ENCODE measurements at regions not wholly inside any gene's neighbourhood (a gene's known extent, or its start where the extent isn't known, plus 50 kb on each side); places are given as distances from the start of the nearest gene placed in this dataset.

DNA sequence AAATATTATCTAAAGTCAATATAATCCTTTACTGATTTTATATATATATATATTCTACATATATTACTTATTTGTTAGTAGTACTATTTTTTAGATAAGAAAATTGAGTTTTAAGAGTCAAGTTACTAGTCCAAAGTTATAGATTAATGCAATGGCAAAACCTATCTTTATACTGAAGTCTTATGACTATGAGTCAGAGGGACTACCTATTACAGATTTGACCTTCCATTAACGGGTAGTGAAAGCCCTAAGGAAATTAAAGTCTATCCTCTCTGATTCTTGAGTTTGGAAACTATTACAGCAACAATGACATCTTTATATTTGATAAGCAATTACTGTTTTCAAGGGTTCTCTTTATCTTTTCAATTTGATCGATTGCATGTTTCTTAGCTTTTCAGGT, 315.8 kb downstream of the CASP12 start:
- TF ChIP-seq, protein P1, sequence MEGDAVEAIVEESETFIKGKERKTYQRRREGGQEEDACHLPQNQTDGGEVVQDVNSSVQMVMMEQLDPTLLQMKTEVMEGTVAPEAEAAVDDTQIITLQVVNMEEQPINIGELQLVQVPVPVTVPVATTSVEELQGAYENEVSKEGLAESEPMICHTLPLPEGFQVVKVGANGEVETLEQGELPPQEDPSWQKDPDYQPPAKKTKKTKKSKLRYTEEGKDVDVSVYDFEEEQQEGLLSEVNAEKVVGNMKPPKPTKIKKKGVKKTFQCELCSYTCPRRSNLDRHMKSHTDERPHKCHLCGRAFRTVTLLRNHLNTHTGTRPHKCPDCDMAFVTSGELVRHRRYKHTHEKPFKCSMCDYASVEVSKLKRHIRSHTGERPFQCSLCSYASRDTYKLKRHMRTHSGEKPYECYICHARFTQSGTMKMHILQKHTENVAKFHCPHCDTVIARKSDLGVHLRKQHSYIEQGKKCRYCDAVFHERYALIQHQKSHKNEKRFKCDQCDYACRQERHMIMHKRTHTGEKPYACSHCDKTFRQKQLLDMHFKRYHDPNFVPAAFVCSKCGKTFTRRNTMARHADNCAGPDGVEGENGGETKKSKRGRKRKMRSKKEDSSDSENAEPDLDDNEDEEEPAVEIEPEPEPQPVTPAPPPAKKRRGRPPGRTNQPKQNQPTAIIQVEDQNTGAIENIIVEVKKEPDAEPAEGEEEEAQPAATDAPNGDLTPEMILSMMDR (conservative IDR thresholded peaks at IDR 0.05; ENCODE audit: low read depth, low read length): no peak
- TF ChIP-seq EZH2phosphoT487 (IDR thresholded peaks at IDR 0.05; ENCODE audit: borderline replicate concordance, low read length): no peak

Measured in PC-3 (cell line).